MM.1S (cell line): ENCODE measurements at regions not wholly inside any gene's neighbourhood (a gene's known extent, or its start where the extent isn't known, plus 50 kb on each side); places are given as distances from the start of the nearest gene placed in this dataset.

Experiments
- CTCF ChIP-seq: fragments of 300-600 bp; sonication (generic); IDR thresholded peaks from 2 replicates; pipeline ENCODE4 v1.5.1; 2016; ENCODE audit warnings: antibody characterized with exemption, low read length, mixed read lengths
- EZH2 ChIP-seq: fragments of 300-600 bp; sonication (generic); optimal IDR thresholded peaks from 2 replicates; pipeline ENCODE3; 2017; ENCODE audit warnings: low read depth, mild to moderate bottlenecking, antibody characterized with exemption, low read length, mixed read lengths
- EZH2phosphoT487 ChIP-seq: fragments of 300-600 bp; sonication (generic); IDR thresholded peaks from 2 replicates; pipeline ENCODE4 v1.6.1; 2018; ENCODE audit warnings: antibody characterized with exemption, low read length

GRCh38 chr13:80469105-80469852 is 128.4 kb upstream of the SPRY2 start:
- TF ChIP-seq CTCF (no peak), EZH2 (no peak), EZH2phosphoT487 (no peak)
